LNCAP (cell line): ENCODE measurements at regions not wholly inside any gene's neighbourhood (a gene's known extent, or its start where the extent isn't known, plus 50 kb on each side); places are given as distances from the start of the nearest gene placed in this dataset.

ENCODE experiments used
- CTCF ChIP-seq: fragments of 450-650 bp; IDR thresholded peaks from 2 replicates; pipeline ENCODE4 v1.5.1; 2017; ENCODE audit warnings: mild to moderate bottlenecking

GRCh38 chr5:121018004-121018403 is 553.9 kb downstream of the PRR16 start:
- TF ChIP-seq CTCF: no peak

GRCh38 chr5:121019106-121019505 is 555.0 kb downstream of the PRR16 start:
- no peak for TF ChIP-seq CTCF

- TF ChIP-seq CTCF: no peak
These were observed 555.6 kb downstream of the PRR16 start for GRCh38 chr5:121019734-121020133.

- no peak for TF ChIP-seq CTCF
These were observed 557.6 kb downstream of the PRR16 start for GRCh38 chr5:121021681-121022080.

GRCh38 chr5:121024416-121025311 is 560.6 kb downstream of the PRR16 start:
- TF ChIP-seq CTCF: no peak

GRCh38 chr5:121025671-121026070 is 561.6 kb downstream of the PRR16 start:
- TF ChIP-seq CTCF: no peak

- no peak for TF ChIP-seq CTCF
These were observed 563.5 kb downstream of the PRR16 start for GRCh38 chr5:121027636-121028035.
